GM12872 (cell line): ENCODE measurements at regions not wholly inside any gene's neighbourhood (a gene's known extent, or its start where the extent isn't known, plus 50 kb on each side); places are given as distances from the start of the nearest gene placed in this dataset.

Source experiments
- TF ChIP-seq, protein P1 (sequence below): IDR thresholded peaks from 3 replicates; pipeline ENCODE4 v1.5.1; 2011; ENCODE audit warnings: low read depth, mild to moderate bottlenecking, low read length, moderate library complexity; ENCODE audit not compliant: insufficient read depth

DNA sequence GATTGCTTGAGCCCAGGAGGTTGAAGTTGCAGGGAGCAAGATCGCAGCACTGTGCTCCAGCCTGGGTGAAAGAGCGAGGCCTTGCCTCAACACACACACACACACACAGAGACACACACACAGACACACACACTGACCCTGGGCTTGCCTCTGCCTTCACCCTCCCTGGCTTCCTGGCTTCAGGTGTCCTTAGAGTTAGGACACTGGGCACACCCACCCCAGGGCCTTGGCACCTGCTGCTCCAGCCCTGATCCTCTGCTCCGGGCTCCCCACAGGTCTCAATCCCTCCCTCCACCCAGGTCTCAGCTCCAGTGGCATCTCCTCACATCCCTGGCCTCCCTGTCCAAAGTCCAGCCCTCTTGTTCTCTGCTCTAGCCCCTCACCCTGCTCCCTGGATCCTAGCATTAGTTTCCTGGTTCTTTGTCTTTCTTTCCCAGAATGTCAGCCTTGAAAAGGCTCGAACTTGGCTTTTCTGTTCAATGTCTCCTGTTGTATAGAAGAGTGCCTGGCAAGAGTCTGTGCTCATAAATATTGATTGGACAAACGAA is 212.9 kb downstream of the C9orf50 start:
- TF ChIP-seq, protein P1, sequence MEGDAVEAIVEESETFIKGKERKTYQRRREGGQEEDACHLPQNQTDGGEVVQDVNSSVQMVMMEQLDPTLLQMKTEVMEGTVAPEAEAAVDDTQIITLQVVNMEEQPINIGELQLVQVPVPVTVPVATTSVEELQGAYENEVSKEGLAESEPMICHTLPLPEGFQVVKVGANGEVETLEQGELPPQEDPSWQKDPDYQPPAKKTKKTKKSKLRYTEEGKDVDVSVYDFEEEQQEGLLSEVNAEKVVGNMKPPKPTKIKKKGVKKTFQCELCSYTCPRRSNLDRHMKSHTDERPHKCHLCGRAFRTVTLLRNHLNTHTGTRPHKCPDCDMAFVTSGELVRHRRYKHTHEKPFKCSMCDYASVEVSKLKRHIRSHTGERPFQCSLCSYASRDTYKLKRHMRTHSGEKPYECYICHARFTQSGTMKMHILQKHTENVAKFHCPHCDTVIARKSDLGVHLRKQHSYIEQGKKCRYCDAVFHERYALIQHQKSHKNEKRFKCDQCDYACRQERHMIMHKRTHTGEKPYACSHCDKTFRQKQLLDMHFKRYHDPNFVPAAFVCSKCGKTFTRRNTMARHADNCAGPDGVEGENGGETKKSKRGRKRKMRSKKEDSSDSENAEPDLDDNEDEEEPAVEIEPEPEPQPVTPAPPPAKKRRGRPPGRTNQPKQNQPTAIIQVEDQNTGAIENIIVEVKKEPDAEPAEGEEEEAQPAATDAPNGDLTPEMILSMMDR, result no peak

DNA sequence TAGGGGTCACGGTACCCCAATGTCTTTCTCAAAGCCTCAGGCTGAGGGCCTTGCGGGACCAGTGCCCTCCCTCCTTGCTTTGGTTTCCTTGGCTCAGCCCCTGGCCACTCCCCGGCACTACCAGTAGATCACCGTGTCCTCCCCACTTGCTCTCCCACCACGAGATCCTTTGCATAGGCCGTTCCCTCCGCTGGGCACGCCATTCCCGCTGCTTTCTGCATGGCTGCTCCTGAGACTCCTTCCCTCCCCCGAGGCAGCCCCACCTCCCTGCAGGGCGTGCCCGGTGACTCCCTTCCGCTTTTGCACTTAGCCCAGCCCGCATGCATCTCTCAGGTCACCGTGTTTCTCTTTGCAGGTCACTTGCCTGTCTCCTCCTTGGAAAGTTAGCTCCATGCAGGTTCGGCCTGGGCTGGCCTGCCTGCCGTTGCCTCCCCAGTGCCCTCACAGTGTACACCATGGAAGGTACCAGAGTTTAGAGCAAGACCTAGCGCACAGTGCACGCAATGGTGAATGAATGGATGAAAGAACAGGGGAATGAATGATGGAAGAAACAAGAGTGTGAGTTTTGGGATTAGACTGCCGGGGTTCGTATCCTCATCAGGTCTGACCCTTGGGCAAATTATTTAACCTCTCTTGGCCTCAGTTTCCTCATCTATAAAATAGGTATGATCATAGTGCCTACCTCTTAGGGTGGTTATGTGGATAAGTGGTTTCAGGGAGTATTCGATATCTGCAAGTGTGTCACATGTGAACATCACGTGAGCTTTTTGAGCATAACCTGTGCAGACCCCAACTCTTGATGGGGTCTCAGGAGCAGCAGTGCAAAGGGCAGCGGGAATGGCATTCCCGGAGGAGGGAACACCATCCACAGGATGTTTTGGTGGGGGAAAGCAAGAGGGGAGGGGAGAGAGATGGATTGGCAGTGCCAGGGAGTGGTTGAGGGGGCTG is 214.3 kb downstream of the C9orf50 start:
- TF ChIP-seq, protein P1, result no peak

DNA sequence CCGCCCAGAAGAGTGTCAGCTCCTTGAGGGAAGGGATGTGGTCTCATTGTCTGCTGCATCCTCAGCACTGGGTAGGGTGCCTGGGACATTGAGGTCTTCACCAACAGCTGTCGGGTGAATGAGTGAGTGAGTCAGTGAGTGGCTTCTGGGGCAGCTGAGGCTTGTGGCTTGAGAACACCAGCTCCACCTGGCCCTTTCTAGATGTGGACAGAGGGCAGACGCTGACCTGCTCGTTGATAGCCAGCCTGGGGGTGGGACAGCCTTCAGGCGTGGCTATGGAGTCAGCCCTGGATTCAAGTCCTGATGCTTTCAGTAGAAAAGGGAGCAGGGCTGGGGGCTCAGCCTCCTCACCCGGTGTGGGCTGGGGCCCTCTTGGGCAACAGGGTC is 215.1 kb downstream of the C9orf50 start:
- TF ChIP-seq, protein P1, result no peak

DNA sequence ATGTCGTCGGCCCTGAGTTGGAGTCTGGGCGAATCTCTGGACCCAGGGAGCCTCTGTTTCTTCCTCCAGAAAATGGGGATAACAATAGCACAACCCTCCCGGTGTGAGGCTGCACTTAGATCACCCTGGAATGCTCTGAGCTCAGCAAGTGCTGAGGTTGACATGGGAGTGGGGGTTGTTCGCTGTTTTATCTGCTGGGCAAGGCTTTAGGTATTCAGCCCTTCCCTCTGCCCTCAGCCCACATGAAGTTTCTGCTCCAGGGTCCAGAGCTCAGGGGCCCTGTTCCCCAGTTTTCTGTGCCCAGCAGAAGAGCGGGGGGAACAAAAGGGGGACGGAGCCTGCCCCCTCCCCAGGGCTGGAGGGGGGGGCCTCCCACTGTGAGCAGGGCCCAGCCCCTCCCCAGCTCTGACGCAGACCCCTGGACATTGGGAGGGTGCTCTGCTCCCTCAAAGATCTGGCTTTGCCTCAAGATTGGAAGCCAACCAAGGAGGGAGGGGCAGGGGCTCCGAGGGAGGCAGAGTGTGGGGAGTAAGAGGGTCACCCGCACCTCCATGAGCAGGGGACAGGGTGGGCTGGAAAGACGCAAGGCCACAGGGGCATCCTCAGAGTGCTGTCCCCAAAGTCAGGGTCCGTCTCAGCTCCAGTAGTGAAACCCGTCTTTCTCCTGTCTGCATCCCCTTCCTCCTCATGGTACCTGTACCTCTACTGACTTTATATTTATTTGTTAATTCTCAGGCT is 215.6 kb downstream of the C9orf50 start:
- TF ChIP-seq, protein P1, result no peak

DNA sequence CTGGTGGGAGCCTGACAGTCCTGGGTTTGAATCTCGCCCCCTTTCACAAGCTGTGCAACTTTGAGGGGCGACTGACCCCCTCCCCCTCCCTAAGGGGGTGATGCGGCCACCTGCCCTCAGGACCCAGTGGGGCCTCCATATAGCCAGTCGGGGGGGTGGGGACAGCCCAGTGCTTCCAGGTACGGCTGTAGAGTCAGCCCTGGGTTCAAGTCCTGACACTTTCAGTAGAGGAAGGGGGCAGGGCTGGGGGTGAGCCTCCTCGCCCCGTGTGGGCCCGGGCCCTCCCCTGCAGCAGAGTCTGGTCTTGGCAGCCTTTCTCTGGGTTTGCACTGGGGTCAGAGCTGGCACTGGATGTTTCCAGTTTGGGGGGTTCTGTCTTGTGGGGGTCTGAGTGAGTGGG is 216.3 kb downstream of the C9orf50 start:
- TF ChIP-seq, protein P1, result no peak

DNA sequence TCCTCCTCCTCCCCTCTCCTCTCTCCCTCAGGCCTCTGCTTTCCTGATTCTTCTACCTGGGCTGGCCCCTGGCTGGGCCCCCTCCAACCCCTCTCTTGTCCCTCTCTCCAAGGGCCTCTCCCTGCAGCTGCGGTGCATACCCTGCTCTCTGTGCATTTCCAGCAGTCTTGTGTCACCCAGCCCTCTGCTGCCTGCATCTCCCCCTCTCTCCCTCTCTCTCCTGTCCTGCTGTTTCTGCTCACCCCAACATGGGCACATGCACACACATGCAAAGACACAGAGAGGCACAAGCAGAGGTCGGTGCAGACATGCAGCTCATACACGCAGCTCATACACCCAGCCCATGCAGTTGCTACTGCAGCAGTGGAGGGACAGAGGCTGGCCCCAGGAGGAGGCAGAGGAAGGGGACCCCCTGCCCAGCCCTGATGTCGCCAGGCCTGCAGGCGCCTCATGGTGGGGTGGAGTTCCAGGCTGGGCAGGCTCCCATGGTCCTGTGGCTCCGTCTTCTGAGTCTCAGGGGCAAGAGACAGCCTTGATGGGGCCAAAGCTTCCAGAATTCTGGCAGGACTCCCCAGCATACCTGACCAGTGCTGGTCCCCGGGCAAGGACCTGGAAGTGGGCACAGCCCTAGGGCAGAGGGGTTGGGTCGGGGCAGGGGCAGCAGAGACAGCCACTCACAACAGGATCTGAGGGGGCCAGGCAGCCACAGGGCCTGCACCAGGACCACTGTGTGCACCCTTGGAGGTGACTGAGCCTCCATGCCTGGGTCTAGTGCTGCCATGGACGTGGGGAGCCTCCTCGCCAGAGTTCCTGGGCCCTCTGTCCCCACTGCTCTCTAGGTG is 216.9 kb downstream of the C9orf50 start:
- TF ChIP-seq, protein P1, result no peak
